LNCAP (cell line): ENCODE measurements at regions not wholly inside any gene's neighbourhood (a gene's known extent, or its start where the extent isn't known, plus 50 kb on each side); places are given as distances from the start of the nearest gene placed in this dataset.

Source experiments
- TF ChIP-seq, protein P1 (sequence below): fragments of 450-650 bp; IDR thresholded peaks from 2 replicates; pipeline ENCODE4 v1.5.1; 2017; ENCODE audit warnings: mild to moderate bottlenecking

DNA sequence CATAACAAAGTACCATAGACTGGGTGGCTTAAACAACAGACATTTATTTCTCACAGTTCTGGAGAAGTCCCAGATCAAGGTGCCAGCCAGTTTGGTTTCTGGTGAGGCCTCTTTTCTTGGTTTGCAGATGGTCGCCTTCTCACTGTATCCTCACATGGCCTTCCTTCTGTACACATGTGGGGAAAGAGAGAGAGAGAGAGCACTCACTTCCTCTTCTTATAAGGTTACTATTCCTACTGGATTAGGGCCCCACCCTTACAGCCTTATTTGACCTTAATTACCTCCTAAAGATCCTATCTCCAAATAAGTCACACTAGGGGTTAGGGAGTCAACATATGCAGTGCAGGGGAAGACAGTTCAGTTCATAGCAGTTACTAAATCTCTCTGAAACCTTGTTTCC lies 205.6 kb upstream of the GDNF start:
- TF ChIP-seq, protein P1, sequence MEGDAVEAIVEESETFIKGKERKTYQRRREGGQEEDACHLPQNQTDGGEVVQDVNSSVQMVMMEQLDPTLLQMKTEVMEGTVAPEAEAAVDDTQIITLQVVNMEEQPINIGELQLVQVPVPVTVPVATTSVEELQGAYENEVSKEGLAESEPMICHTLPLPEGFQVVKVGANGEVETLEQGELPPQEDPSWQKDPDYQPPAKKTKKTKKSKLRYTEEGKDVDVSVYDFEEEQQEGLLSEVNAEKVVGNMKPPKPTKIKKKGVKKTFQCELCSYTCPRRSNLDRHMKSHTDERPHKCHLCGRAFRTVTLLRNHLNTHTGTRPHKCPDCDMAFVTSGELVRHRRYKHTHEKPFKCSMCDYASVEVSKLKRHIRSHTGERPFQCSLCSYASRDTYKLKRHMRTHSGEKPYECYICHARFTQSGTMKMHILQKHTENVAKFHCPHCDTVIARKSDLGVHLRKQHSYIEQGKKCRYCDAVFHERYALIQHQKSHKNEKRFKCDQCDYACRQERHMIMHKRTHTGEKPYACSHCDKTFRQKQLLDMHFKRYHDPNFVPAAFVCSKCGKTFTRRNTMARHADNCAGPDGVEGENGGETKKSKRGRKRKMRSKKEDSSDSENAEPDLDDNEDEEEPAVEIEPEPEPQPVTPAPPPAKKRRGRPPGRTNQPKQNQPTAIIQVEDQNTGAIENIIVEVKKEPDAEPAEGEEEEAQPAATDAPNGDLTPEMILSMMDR = no peak

GRCh38 chr5:38039826-38040225 lies 200.0 kb upstream of the GDNF start:
- TF ChIP-seq, protein P1 = no peak

GRCh38 chr5:38039091-38039490 lies 199.2 kb upstream of the GDNF start:
- TF ChIP-seq, protein P1 = no peak

DNA sequence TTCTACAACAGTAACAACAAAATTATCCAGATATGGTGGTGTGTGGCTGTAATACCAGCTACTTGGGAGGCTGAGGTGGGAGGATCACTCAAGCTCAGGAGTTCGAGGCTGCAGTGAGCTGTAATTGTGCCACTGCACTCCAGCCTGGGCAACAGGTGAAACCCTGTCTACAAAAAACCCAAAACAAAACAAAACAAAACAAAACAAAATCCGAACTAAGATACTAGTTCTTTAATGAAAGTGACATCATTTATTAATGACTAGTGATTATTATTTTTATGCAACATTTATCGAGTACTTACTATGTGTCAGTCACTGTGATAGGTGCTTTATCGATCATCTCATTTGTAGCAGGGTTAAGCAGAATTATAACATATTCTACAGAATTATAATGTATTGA lies 196.9 kb upstream of the GDNF start:
- TF ChIP-seq, protein P1 = no peak

GRCh38 chr5:38032149-38032548 lies 192.3 kb upstream of the GDNF start:
- TF ChIP-seq, protein P1 = no peak

GRCh38 chr5:38031304-38031703 lies 191.5 kb upstream of the GDNF start:
- TF ChIP-seq, protein P1 = no peak

DNA sequence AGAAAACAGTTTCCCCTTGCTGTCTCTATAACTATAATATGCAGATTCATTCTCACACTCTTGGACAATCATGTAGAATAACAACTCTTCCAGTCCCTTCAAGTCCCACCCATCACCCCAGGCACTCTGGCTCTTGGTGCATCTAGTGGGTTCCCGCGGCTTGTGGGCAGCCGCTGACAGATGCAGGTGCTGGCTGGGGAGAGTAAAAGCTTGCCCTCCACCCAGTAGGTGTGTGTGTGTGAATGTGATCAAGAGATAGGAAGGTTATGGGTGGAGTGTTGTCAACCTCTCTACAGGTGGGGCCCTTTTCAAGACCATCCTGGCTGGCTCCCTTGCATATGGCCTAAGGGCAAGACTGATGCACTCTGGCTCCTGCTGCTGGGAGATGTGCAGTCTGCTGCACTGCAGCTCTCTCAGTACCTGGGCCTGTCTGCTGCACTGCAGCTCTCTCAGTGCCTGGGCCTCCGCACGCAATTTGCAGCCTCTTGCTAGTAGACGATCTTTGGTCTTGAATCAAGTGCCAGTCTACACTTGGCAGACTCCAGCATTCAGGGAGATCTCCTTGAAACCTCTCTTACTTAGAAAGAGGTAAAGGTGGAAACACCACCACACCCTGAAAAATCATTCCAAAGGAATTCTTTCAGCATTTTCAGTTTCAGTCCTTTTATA lies 189.7 kb upstream of the GDNF start:
- TF ChIP-seq, protein P1 = no peak

DNA sequence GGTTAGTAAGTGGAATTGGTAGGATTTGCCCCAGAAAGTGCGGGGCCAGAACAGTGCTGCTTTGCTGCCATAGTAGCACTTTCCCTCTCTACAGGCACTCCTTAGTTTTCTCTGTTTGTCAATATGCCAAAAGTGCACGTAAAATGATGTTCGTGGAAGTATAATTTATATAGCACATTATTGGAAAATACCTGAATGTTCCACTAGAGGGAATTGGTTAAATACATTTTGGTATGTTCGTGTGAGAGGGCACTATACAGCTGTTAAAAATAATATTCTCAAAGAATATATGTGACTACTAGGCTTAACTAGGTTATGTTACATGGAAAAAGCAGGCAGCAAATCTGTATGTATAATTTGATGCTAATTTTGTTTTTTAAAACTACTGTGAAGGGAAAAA lies 184.0 kb upstream of the GDNF start:
- TF ChIP-seq, protein P1 = peak; percentile 51
